ENCODE measurements at regions not wholly inside any gene's neighbourhood (a gene's known extent, or its start where the extent isn't known, plus 50 kb on each side); places are given as distances from the start of the nearest gene placed in this dataset.

DNA sequence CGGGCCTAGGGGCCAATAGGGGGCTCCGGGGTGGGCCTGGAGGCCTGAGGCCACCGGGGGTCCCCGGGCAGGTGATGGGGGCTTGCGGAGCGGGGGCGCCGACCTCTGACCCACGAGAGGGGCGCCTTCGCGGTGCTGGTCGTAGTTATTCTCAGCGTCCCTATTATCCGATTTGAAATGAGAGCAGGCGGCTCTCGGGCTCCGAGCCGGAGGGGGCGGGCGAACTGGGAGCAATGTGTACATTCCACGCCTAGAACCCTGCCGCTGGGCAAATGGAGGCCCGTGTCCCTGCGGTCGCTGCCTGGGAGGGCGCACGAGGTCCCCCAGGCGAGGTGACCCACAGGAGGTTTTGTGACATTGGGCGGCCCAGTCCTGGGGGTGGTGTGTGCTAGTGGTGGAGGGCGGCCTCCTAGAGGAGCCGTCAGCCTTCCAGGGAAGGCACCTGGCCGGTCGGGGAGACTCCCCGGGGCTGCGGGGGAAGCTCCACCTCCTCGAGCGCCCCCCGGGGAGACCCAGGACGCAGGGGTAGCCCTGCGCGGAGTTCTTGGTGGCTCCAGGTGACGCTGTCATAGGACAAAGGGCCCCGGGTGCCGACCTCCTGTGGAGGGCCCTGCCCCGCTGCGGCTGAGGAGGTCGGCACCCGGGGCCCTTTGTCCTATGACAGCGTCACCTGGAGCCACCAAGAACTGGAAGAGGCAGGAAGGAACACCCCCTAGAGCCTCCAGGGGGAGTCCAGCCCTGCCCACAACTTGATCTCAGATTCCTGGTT, 102.6 kb upstream of the PRKX start:
- no peaks in the 10 kb centered on the region for H3K79me2 ChIP-seq (replicated peaks; ENCODE audit: insufficient read depth)
- Mint-ChIP-seq H3K36me3 (ENCODE audit: low read depth) (peaks cover 27% of the 10 kb centered on the region; the same call in 2 of the 3 replicates), H3K27me3 (ENCODE audit: insufficient read depth, low read depth, poor library complexity) (peaks cover 9% of the 10 kb centered on the region), H3K9me3 (no peaks in the 10 kb centered on the region), H3K4me3 (peak overlapping the region; percentile 66; the same call in 2 of the 3 replicates), H3K27ac (0 out of 2 replicates have a peak overlapping the region, but pooled peaks have one; percentile 59), H3K4me1 (peaks cover 12% of the 10 kb centered on the region)
- no peaks in the 10 kb centered on the region for H3F3A ChIP-seq (replicated peaks; ENCODE audit: low read depth)
- H3K27me3 ChIP-seq (ENCODE audit: insufficient read depth) = no peaks in the 10 kb centered on the region
- TF ChIP-seq, protein P1, sequence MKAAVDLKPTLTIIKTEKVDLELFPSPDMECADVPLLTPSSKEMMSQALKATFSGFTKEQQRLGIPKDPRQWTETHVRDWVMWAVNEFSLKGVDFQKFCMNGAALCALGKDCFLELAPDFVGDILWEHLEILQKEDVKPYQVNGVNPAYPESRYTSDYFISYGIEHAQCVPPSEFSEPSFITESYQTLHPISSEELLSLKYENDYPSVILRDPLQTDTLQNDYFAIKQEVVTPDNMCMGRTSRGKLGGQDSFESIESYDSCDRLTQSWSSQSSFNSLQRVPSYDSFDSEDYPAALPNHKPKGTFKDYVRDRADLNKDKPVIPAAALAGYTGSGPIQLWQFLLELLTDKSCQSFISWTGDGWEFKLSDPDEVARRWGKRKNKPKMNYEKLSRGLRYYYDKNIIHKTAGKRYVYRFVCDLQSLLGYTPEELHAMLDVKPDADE (IDR thresholded peaks at IDR 0.05) = no peak
- no peak for TF ChIP-seq ZNF331 (CRISPR knock-in tag; IDR thresholded peaks at IDR 0.05; ENCODE audit: low read depth)
- TF ChIP-seq, protein P2, sequence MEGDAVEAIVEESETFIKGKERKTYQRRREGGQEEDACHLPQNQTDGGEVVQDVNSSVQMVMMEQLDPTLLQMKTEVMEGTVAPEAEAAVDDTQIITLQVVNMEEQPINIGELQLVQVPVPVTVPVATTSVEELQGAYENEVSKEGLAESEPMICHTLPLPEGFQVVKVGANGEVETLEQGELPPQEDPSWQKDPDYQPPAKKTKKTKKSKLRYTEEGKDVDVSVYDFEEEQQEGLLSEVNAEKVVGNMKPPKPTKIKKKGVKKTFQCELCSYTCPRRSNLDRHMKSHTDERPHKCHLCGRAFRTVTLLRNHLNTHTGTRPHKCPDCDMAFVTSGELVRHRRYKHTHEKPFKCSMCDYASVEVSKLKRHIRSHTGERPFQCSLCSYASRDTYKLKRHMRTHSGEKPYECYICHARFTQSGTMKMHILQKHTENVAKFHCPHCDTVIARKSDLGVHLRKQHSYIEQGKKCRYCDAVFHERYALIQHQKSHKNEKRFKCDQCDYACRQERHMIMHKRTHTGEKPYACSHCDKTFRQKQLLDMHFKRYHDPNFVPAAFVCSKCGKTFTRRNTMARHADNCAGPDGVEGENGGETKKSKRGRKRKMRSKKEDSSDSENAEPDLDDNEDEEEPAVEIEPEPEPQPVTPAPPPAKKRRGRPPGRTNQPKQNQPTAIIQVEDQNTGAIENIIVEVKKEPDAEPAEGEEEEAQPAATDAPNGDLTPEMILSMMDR (conservative IDR thresholded peaks at IDR 0.05; ENCODE audit: low read depth in 2 of 2) = 0 out of 4 replicates have a peak, but pooled peaks of 1 of the 2 experiments have one; percentile 18
- no peak for TF ChIP-seq ZNF114 (CRISPR knock-in tag; IDR thresholded peaks at IDR 0.05)
- peak; percentile 11 for TF ChIP-seq POLR2AphosphoS5 (IDR thresholded peaks at IDR 0.05; ENCODE audit: low read depth)
- TF ChIP-seq, protein P3, sequence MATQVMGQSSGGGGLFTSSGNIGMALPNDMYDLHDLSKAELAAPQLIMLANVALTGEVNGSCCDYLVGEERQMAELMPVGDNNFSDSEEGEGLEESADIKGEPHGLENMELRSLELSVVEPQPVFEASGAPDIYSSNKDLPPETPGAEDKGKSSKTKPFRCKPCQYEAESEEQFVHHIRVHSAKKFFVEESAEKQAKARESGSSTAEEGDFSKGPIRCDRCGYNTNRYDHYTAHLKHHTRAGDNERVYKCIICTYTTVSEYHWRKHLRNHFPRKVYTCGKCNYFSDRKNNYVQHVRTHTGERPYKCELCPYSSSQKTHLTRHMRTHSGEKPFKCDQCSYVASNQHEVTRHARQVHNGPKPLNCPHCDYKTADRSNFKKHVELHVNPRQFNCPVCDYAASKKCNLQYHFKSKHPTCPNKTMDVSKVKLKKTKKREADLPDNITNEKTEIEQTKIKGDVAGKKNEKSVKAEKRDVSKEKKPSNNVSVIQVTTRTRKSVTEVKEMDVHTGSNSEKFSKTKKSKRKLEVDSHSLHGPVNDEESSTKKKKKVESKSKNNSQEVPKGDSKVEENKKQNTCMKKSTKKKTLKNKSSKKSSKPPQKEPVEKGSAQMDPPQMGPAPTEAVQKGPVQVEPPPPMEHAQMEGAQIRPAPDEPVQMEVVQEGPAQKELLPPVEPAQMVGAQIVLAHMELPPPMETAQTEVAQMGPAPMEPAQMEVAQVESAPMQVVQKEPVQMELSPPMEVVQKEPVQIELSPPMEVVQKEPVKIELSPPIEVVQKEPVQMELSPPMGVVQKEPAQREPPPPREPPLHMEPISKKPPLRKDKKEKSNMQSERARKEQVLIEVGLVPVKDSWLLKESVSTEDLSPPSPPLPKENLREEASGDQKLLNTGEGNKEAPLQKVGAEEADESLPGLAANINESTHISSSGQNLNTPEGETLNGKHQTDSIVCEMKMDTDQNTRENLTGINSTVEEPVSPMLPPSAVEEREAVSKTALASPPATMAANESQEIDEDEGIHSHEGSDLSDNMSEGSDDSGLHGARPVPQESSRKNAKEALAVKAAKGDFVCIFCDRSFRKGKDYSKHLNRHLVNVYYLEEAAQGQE (IDR thresholded peaks at IDR 0.05; ENCODE audit: unreplicated experiment) = no peak
- TF ChIP-seq EZH2phosphoT487 (IDR thresholded peaks at IDR 0.05; ENCODE audit: unreplicated experiment) = no peak
- TF ChIP-seq EZH2 (IDR thresholded peaks at IDR 0.05; ENCODE audit: low read depth, unreplicated experiment) = no peak
- TF ChIP-seq NANOG (IDR thresholded peaks at IDR 0.05; ENCODE audit: borderline replicate concordance) = no peak
- DNase-seq (ENCODE audit: low spot score) = peak; percentile 49
- no peak overlapping the region for H2AFZ ChIP-seq
- H3K27ac ChIP-seq (ENCODE audit: low read depth) = peak overlapping the region; percentile 92
- no peaks in the 10 kb centered on the region for H4K20me1 ChIP-seq (replicated peaks; ENCODE audit: insufficient read depth)
- no peaks in the 10 kb centered on the region for H3K36me3 ChIP-seq (ENCODE audit: insufficient read depth)
- peak overlapping the region; percentile 76 for H3K4me2 ChIP-seq
- no peaks in the 10 kb centered on the region for H3K9me2 ChIP-seq (ENCODE audit: insufficient read depth)
- peak overlapping the region; percentile 57 for H3K4me3 ChIP-seq
- peak; percentile 9 for ATAC-seq
- H3K4me1 ChIP-seq (ENCODE audit: insufficient read depth) = peaks cover 4% of the 10 kb centered on the region
